ENCODE measurements at regions not wholly inside any gene's neighbourhood (a gene's known extent, or its start where the extent isn't known, plus 50 kb on each side); places are given as distances from the start of the nearest gene placed in this dataset.
"Not testable (repeated sequence)": the region's sequence is repeated elsewhere in the genome, so short reads cannot be mapped to it uniquely, and the experiment has no call there.

GRCh38 chr2:53028225-53028624, 739.4 kb upstream of the CHAC2 start:
- Histone ChIP-seq H3K18ac (ENCODE audit: low read length) (no peak overlapping the region), H3K9me3 (ENCODE audit: insufficient read depth, low read depth, low read length) (no peaks in the 10 kb centered on the region), H3K23ac (ENCODE audit: low read length) (no peak overlapping the region), H4K8ac (ENCODE audit: low read depth, low read length) (no peak overlapping the region), H3K4me1 (ENCODE audit: control insufficient read depth in 1 of 2, insufficient read depth in 2 of 2, low read length in 2 of 2) (peaks cover 0 to 6% of the 10 kb centered on the region in 2 experiments), H4K91ac (ENCODE audit: low read depth, low read length) (no peak overlapping the region), H2AFZ (ENCODE audit: insufficient read depth, low read length, poor library complexity) (no peak overlapping the region), H3K4me2 (ENCODE audit: low read length) (peak overlapping the region; percentile 34), H2AK5ac (ENCODE audit: low read length) (no peak overlapping the region), H3K14ac (ENCODE audit: low read length) (no peak overlapping the region), H3K9ac (ENCODE audit: low read length) (no peak overlapping the region), H3K27ac (ENCODE audit: low read depth, low read length) (peak overlapping the region; percentile 32), H2BK5ac (ENCODE audit: low read depth, low read length, poor library complexity) (no peak overlapping the region), H3K36me3 (ENCODE audit: control insufficient read depth in 1 of 2, insufficient read depth in 2 of 2, low read length in 2 of 2) (no peaks in the 10 kb centered on the region), H2BK12ac (ENCODE audit: low read length) (no peak overlapping the region), H4K12ac (ENCODE audit: low read depth, low read length) (no peak overlapping the region), H3K79me2 (ENCODE audit: control insufficient read depth, insufficient read depth, low read length, poor library complexity) (no peaks in the 10 kb centered on the region), H3K4me3 (ENCODE audit: low read depth, low read length) (no peak overlapping the region), H2BK120ac (ENCODE audit: insufficient read depth, low read length, poor library complexity) (no peak overlapping the region), H3K27me3 (ENCODE audit: insufficient read depth, low read length) (no peaks in the 10 kb centered on the region), H3K79me1 (ENCODE audit: low read length) (no peaks in the 10 kb centered on the region), H3K4ac (ENCODE audit: low read depth, low read length) (no peak overlapping the region)
- DNase-seq, result no peak

GRCh38 chr2:53022248-53022647, 745.4 kb upstream of the CHAC2 start:
- H3K27ac ChIP-seq (ENCODE audit: low read depth, low read length); H3K18ac ChIP-seq (ENCODE audit: low read length); H2AFZ ChIP-seq (ENCODE audit: insufficient read depth, low read length, poor library complexity); H2BK120ac ChIP-seq (ENCODE audit: insufficient read depth, low read length, poor library complexity); DNase-seq; H3K4me3 ChIP-seq (ENCODE audit: low read depth, low read length); H3K14ac ChIP-seq (ENCODE audit: low read length); H4K91ac ChIP-seq (ENCODE audit: low read depth, low read length); H3K27me3 ChIP-seq (ENCODE audit: insufficient read depth, low read length); H2BK12ac ChIP-seq (ENCODE audit: low read length); H3K79me1 ChIP-seq (ENCODE audit: low read length); H3K9me3 ChIP-seq (ENCODE audit: insufficient read depth, low read depth, low read length); H3K79me2 ChIP-seq (ENCODE audit: control insufficient read depth, insufficient read depth, low read length, poor library complexity); H3K9ac ChIP-seq (ENCODE audit: low read length); H3K4me1 ChIP-seq (ENCODE audit: control insufficient read depth in 1 of 2, insufficient read depth in 2 of 2, low read length in 2 of 2); H4K12ac ChIP-seq (ENCODE audit: low read depth, low read length); H3K4me2 ChIP-seq (ENCODE audit: low read length); H3K36me3 ChIP-seq (ENCODE audit: control insufficient read depth in 1 of 2, insufficient read depth in 2 of 2, low read length in 2 of 2); H2BK5ac ChIP-seq (ENCODE audit: low read depth, low read length, poor library complexity); H4K8ac ChIP-seq (ENCODE audit: low read depth, low read length); H2AK5ac ChIP-seq (ENCODE audit: low read length); H3K4ac ChIP-seq (ENCODE audit: low read depth, low read length); H3K23ac ChIP-seq (ENCODE audit: low read length): not testable (repeated sequence)
- WGBS (ENCODE audit: extremely low coverage, insufficient coverage, insufficient read length), result no CpG with 5 or more reads among the region's 4 CpGs

- DNase-seq, result no peak
- H3K36me3 ChIP-seq (ENCODE audit: control insufficient read depth in 1 of 2, insufficient read depth in 2 of 2, low read length in 2 of 2), result no peaks in the 10 kb centered on the region
- no peak overlapping the region for H2BK5ac ChIP-seq (ENCODE audit: low read depth, low read length, poor library complexity)
- no peaks in the 10 kb centered on the region for H3K4me1 ChIP-seq (ENCODE audit: control insufficient read depth in 1 of 2, insufficient read depth in 2 of 2, low read length in 2 of 2)
- no CpG with 5 or more reads among the region's 2 CpGs for WGBS (ENCODE audit: extremely low coverage, insufficient coverage, insufficient read length)
- no peak overlapping the region for H3K9ac ChIP-seq (ENCODE audit: low read length)
- no peak overlapping the region for H3K27ac ChIP-seq (ENCODE audit: low read depth, low read length)
- H2BK12ac ChIP-seq (ENCODE audit: low read length), result no peak overlapping the region
- no peaks in the 10 kb centered on the region for H3K9me3 ChIP-seq (ENCODE audit: insufficient read depth, low read depth, low read length)
- H3K18ac ChIP-seq (ENCODE audit: low read length), result no peak overlapping the region
- H3K14ac ChIP-seq (ENCODE audit: low read length), result no peak overlapping the region
- H2AFZ ChIP-seq (ENCODE audit: insufficient read depth, low read length, poor library complexity), result no peak overlapping the region
- H3K23ac ChIP-seq (ENCODE audit: low read length), result no peak overlapping the region
- H4K8ac ChIP-seq (ENCODE audit: low read depth, low read length), result no peak overlapping the region
- no peaks in the 10 kb centered on the region for H3K79me1 ChIP-seq (ENCODE audit: low read length)
- no peak overlapping the region for H2AK5ac ChIP-seq (ENCODE audit: low read length)
- H3K4ac ChIP-seq (ENCODE audit: low read depth, low read length), result no peak overlapping the region
- no peak overlapping the region for H2BK120ac ChIP-seq (ENCODE audit: insufficient read depth, low read length, poor library complexity)
- no peak overlapping the region for H3K4me2 ChIP-seq (ENCODE audit: low read length)
- H3K4me3 ChIP-seq (ENCODE audit: low read depth, low read length), result no peak overlapping the region
- no peak overlapping the region for H4K91ac ChIP-seq (ENCODE audit: low read depth, low read length)
- no peak overlapping the region for H4K12ac ChIP-seq (ENCODE audit: low read depth, low read length)
- no peaks in the 10 kb centered on the region for H3K79me2 ChIP-seq (ENCODE audit: control insufficient read depth, insufficient read depth, low read length, poor library complexity)
- H3K27me3 ChIP-seq (ENCODE audit: insufficient read depth, low read length), result no peaks in the 10 kb centered on the region
These were observed 745.8 kb upstream of the CHAC2 start for GRCh38 chr2:53021828-53022227.

GRCh38 chr2:53021292-53021691, 746.3 kb upstream of the CHAC2 start:
- H4K91ac ChIP-seq (ENCODE audit: low read depth, low read length), result no peak overlapping the region
- no peak overlapping the region for H3K9ac ChIP-seq (ENCODE audit: low read length)
- no CpG with 5 or more reads among the region's 3 CpGs for WGBS (ENCODE audit: extremely low coverage, insufficient coverage, insufficient read length)

More at GRCh38 chr2:53021292-53021691, 746.3 kb upstream of the CHAC2 start:
- Histone ChIP-seq H3K4me2 (ENCODE audit: low read length) (no peak overlapping the region), H3K27ac (ENCODE audit: low read depth, low read length) (no peak overlapping the region), H4K12ac (ENCODE audit: low read depth, low read length) (no peak overlapping the region), H2AK5ac (ENCODE audit: low read length) (no peak overlapping the region), H2AFZ (ENCODE audit: insufficient read depth, low read length, poor library complexity) (no peak overlapping the region), H3K27me3 (ENCODE audit: insufficient read depth, low read length) (no peaks in the 10 kb centered on the region), H3K23ac (ENCODE audit: low read length) (no peak overlapping the region), H3K4ac (ENCODE audit: low read depth, low read length) (no peak overlapping the region), H3K79me1 (ENCODE audit: low read length) (no peaks in the 10 kb centered on the region), H3K18ac (ENCODE audit: low read length) (no peak overlapping the region), H3K79me2 (ENCODE audit: control insufficient read depth, insufficient read depth, low read length, poor library complexity) (no peaks in the 10 kb centered on the region), H3K14ac (ENCODE audit: low read length) (no peak overlapping the region), H2BK12ac (ENCODE audit: low read length) (no peak overlapping the region), H3K9me3 (ENCODE audit: insufficient read depth, low read depth, low read length) (no peaks in the 10 kb centered on the region), H3K4me3 (ENCODE audit: low read depth, low read length) (no peak overlapping the region), H4K8ac (ENCODE audit: low read depth, low read length) (no peak overlapping the region), H2BK120ac (ENCODE audit: insufficient read depth, low read length, poor library complexity) (no peak overlapping the region), H3K4me1 (ENCODE audit: control insufficient read depth in 1 of 2, insufficient read depth in 2 of 2, low read length in 2 of 2) (no peaks in the 10 kb centered on the region), H2BK5ac (ENCODE audit: low read depth, low read length, poor library complexity) (no peak overlapping the region), H3K36me3 (ENCODE audit: control insufficient read depth in 1 of 2, insufficient read depth in 2 of 2, low read length in 2 of 2) (no peaks in the 10 kb centered on the region)
- no peak for DNase-seq

Data from trophoblast cell (in vitro differentiated cells and primary cell).